Activated CD4-positive, alpha-beta T cell treated with anti-CD3 and anti-CD28 coated beads, Interleukin-2, amount 10 ng/mL, durations not matched to agents 24 days and 14 days (primary cell): ENCODE measurements at regions not wholly inside any gene's neighbourhood (a gene's known extent, or its start where the extent isn't known, plus 50 kb on each side); places are given as distances from the start of the nearest gene placed in this dataset.

Experiments
- DNase-seq: peaks from one replicate; pipeline ENCODE4 v3.0.0; 2022
- H3K27ac Mint-ChIP-seq: one replicate; pipeline ENCODE4 v1.8.0; 2022; ENCODE audit warnings: mild to moderate bottlenecking, mixed read lengths
- H3K27me3 Mint-ChIP-seq: one replicate; pipeline ENCODE4 v1.8.0; 2022; ENCODE audit warnings: mixed read lengths
- H3K36me3 Mint-ChIP-seq: one replicate; pipeline ENCODE4 v1.8.0; 2022; ENCODE audit warnings: low read depth, mild to moderate bottlenecking, mixed read lengths
- H3K4me1 Mint-ChIP-seq: one replicate; pipeline ENCODE4 v1.8.0; 2021; ENCODE audit warnings: mixed read lengths
- H3K4me3 Mint-ChIP-seq: one replicate; pipeline ENCODE4 v1.8.0; 2022; ENCODE audit warnings: mild to moderate bottlenecking, moderate library complexity, mixed read lengths
- H3K9me3 Mint-ChIP-seq: one replicate; pipeline ENCODE4 v1.8.0; 2021; ENCODE audit warnings: mixed read lengths
- intact Hi-C: fragments of 100-400 bp; cut with micrococcal nuclease; formaldehyde crosslinking; loops from one replicate; pipeline ENCODE4 v1.15.1; 2023

DNA sequence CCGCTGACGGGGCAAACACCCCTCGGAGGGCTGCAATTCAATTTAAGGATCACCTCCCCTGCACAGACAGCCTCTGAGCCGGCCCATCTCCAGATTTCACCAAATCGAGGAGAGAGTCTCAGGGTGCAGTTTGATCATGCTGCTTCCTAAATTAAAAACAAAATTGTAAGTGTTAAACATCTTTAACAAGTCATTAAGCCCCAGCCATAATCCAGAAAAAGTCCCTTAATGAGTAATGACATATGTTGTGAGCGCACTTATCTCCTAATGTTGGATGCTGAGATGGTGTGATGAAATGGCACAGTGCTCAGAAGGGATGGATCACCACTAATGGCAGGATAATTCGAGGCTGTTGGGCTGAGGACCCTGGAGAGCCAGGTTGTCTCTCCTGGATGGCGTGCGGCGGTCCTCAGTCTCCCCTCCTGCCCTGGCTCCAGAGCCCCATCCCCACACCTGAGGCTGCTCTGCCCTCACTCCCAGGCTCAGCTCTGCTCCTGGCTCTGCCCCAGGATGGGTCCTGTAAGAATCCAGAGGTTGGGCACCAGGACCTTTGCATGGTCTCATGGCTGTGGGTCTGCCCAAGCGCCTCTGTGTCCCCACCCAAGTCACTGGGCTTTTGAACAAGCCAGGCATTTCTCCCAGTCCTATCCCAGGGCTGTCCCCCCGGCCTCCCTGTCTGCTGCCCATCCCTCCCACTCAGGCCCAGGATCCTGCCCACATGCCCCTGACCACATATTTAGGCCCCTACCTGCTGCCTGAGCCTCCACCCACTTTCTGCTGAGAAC lies 224.4 kb upstream of the POU3F1 start:
- no peaks in the 10 kb centered on the region for H3K9me3 Mint-ChIP-seq
- no peaks in the 10 kb centered on the region for H3K4me1 Mint-ChIP-seq
- H3K4me3 Mint-ChIP-seq: no peak overlapping the region
- intact Hi-C loops: no loop called here
- H3K27me3 Mint-ChIP-seq: peaks cover 17% of the 10 kb centered on the region
- DNase-seq: no peak
- H3K36me3 Mint-ChIP-seq: no peaks in the 10 kb centered on the region
- H3K27ac Mint-ChIP-seq: no peak overlapping the region

DNA sequence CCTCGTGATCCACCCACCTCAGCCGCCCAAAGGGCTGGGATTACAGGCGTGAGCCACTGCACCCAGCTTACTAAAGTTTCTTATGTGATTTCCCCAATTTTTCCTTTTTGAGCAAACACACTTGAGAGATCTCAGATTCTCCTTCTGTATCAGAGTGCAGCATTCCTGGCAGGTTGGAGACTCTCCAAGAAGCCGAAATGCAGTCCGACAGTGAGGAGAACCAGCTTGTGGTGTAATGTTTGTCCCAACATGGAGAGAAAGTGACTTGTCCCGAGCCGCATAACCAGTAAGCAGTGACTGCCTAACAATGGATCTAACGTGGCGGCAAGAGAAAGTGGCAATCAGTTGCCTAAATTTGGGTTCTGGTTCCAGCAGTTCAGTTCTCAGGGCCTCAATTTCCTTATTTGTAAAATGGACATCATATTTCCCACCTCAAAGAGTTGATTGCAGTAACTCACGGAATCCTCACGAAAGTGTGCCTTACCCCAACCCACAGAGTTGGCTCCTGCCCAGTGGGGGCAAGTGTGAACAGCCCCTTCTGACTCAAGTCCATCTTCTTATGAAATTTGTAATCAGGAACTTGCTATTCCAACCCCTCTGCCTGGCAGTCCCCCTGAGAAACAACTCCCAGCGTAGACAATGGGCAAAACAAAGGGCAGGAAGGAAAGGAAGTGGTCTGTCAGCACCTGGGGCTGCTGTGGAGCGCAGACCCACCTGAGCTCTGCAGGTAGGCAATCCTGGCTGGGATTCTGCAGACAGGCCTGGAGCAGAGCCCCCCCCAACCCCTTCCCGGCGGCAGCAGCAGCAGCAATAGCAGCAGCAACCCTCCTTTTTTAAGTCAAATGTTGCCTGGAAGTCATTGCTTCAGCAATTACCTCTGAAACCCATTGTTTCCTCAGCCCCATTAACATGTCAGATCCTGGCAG lies 223.6 kb upstream of the POU3F1 start:
- H3K9me3 Mint-ChIP-seq: no peaks in the 10 kb centered on the region
- peaks cover 17% of the 10 kb centered on the region for H3K27me3 Mint-ChIP-seq
- no peak overlapping the region for H3K4me3 Mint-ChIP-seq
- no peak for DNase-seq
- intact Hi-C loops: no loop called here
- H3K36me3 Mint-ChIP-seq: no peaks in the 10 kb centered on the region
- no peak overlapping the region for H3K27ac Mint-ChIP-seq
- no peaks in the 10 kb centered on the region for H3K4me1 Mint-ChIP-seq

DNA sequence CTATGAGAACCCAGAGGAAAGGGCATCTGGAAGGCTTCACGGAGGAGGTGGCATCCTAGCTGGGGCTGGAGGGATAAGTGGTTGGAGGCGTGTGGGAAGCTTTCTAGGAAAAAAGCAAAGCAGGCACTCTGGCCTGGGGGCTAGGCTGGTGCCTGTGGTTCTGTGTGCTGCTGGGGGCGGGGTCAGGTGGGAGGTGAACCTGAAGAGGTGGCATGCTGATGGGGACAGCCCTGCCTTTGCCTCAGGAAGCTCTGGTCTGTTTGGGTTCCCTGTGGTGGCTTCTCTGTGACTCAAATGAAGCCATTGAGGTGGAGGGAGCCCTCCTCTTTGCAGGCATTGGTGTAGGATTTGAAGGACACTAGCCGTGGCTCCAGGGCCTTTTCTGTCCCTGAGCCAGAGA lies 221.6 kb upstream of the POU3F1 start:
- Mint-ChIP-seq H3K4me3 (no peak overlapping the region), H3K9me3 (no peaks in the 10 kb centered on the region), H3K27me3 (peaks cover 15% of the 10 kb centered on the region), H3K36me3 (no peaks in the 10 kb centered on the region), H3K4me1 (no peaks in the 10 kb centered on the region), H3K27ac (no peak overlapping the region)
- intact Hi-C loops: no loop called here
- no peak for DNase-seq

DNA sequence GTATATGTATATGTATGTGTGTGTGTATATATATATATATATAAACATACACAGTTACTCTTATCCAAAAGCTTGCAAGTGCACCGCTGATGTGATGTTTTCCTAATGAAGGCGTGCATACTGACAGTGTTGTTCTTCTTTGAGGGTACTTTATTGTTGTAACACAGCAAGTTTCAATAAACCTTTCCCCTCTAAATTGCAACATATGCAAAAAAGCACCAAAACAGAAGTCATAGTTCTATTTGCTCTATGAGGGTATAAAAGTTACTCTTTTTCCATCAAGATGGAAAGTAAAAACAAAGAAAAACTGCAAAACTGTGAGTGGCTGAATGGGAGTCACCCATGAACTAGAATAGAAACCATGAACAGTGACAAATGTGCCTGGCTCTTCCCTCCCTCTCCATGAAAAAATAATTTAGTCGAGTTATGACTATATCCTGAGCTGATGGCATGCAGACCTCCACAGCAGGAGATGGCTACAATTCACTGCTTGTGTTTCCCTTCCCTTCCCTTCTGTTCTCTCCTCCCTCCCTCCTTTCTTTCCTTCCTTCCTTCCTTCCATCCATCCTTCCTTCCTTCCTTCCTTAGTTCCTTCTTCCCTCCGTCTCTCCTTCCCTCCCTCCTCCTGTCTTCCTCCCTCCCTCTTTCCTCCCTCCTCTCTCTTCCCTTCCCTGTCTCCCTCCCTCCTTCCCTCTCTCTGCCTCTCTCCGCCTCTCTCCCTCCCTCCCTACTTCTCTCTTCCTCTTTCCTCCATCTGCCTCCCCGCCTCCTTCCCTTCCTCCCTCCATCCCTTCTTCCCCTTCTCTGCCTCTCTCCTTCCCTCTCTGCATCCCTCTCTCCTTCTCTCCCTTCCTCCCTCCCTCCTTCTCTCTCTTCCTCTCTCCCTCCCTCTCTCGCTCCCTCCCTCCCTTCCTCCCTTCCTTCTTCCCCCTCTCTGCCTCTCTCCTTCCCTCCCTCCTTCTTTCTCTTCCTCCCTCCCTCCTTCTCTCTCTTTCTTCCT lies 220.7 kb upstream of the POU3F1 start:
- Mint-ChIP-seq H3K9me3 (no peaks in the 10 kb centered on the region), H3K4me1 (no peaks in the 10 kb centered on the region), H3K27me3 (peaks cover 15% of the 10 kb centered on the region), H3K4me3 (no peak overlapping the region), H3K27ac (no peak overlapping the region), H3K36me3 (no peaks in the 10 kb centered on the region)
- intact Hi-C loops: no loop called here
- no peak for DNase-seq

DNA sequence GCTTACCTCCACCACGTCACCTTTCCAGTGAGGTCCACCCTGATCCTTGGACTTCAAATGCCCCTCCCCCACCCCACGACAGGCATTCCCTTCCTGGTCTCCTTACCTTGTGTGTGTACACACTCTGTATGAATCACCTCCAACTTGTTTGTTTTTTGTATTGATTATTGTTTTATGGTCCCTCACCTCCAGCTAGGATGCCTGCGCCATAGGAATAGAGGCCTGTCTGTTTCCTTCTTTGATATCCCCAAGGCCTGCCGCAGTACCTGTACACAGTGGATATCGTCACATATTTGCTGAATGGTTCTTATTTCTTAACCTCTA lies 219.6 kb upstream of the POU3F1 start:
- no peak overlapping the region for H3K4me3 Mint-ChIP-seq
- intact Hi-C loops: no loop called here

DNA sequence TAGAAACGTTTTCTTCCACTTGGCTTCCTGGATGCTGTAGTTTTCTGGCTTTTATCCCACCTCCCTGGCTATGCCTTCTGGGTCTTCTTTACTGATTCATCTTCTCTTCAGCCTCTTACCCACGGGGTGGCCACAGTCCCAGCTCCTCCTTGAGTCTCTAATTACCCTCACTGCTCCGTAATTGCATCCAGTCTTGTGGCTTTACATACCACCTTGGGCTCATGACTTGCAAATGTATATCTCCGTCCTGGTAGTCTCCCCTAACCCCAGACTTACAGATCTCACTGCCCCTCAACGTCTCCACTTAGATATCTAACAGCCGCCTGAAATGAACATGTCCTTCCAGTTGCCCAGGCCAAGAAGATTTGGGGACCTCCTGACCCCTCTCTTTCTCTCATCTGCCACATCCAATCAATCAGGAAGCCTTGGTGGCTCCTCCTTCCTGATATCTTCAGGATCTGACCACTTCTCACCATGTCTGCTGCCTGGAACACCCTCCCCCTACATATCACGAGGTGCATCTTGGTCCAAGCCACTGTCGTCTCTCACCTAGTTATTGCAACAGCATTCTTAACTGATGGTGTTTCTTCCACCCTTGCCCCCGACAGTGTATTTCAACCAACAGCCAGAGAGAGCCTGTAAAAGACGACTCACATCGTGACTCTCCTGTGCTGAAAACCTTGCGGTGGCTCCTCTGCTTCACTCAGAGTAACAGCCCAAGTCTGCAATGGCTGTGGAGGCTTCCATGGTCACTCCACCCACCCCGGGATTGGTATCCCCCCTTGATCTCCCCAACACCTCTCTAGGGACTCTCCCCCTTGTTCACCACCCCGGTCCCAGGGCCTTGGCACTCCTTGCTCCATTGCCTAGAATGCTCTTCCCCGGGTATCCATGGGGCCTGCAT lies 219.0 kb upstream of the POU3F1 start:
- Mint-ChIP-seq H3K9me3 (no peaks in the 10 kb centered on the region), H3K27me3 (peaks cover 11% of the 10 kb centered on the region), H3K4me3 (no peak overlapping the region), H3K27ac (no peak overlapping the region), H3K36me3 (no peaks in the 10 kb centered on the region), H3K4me1 (no peaks in the 10 kb centered on the region)
- DNase-seq: no peak
- intact Hi-C loops: no loop called here

More for the DNA sequence above, 219.6 kb upstream of the POU3F1 start:
- Mint-ChIP-seq H3K4me1 (no peaks in the 10 kb centered on the region), H3K27ac (no peak overlapping the region), H3K9me3 (no peaks in the 10 kb centered on the region), H3K36me3 (no peaks in the 10 kb centered on the region), H3K27me3 (peaks cover 13% of the 10 kb centered on the region)
- no peak for DNase-seq

DNA sequence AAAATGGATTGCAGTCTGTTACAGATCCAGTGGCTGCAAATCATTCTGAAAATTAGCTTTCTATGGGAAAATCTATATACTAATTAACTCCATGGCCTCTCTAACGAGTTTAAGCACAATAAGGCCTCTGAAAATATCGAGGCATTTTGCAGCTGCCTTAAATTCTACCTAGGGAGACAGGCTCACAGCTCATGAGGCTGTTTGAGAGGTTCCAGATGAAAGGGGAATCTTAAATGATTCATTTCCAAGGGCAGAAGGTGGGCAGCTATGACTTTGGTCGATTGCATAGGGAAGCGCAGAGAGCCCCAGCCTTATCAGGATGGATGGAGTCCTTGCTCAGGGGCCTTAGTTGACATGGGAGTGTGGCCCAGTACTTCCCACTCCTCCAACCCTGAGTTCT lies 216.8 kb upstream of the POU3F1 start:
- no peaks in the 10 kb centered on the region for H3K4me1 Mint-ChIP-seq
- intact Hi-C loops: no loop called here
- no peaks in the 10 kb centered on the region for H3K9me3 Mint-ChIP-seq
- no peak for DNase-seq
- no peak overlapping the region for H3K27ac Mint-ChIP-seq
- no peaks in the 10 kb centered on the region for H3K36me3 Mint-ChIP-seq
- H3K4me3 Mint-ChIP-seq: no peak overlapping the region
- H3K27me3 Mint-ChIP-seq: peaks cover 13% of the 10 kb centered on the region

DNA sequence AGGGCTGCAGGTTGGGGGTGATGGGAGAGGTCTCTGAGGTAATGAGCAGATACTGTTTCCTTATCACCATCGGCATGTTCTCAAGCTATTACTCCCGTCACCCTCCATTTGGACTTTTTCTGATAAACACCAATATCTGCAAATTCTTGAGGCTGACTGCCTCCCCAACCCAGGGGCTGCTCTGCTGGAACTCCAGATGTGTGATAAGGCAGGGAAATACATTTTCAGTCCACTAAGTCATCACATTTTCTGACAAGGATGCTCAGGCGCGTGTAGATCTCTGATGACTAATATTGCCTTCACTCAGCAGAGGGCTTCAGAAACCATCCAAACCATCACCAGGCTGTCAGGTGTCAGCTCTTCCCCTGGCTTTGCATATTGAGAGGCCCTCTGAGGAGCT lies 215.0 kb upstream of the POU3F1 start:
- Mint-ChIP-seq H3K4me1 (no peaks in the 10 kb centered on the region), H3K4me3 (no peak overlapping the region), H3K9me3 (no peaks in the 10 kb centered on the region), H3K36me3 (no peaks in the 10 kb centered on the region), H3K27ac (no peak overlapping the region), H3K27me3 (peaks cover 9% of the 10 kb centered on the region)
- DNase-seq: no peak
- intact Hi-C loops: no loop called here

DNA sequence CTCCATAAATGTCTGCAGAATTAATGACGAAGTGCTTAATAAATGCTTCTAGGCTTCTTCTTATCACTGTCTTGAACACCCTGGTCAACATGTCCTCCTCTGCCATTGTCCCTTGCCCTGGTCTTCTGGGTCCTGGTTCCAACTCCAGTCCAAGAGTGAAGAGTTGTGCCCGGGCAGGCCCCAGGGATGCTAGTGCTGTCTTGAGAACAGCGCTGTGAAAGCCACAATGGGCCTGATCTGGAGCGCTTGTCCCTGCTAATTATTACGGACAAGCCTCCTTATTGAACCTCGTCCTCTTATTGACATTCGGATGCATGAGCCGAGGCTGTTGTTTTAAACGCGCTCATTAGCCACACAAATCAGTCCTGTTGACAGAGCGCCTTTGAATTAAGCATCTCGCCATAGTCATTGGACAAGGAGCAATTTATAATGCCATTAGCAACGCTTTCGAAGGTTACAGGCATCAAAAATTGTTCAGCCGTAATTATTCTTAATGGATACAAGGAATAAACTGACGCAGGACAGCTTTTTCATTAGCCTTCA lies 211.6 kb upstream of the POU3F1 start:
- intact Hi-C loops: no loop called here
- Mint-ChIP-seq H3K27ac (no peak overlapping the region), H3K4me1 (peaks cover 3% of the 10 kb centered on the region), H3K4me3 (no peak overlapping the region), H3K36me3 (no peaks in the 10 kb centered on the region), H3K27me3 (peaks cover 9% of the 10 kb centered on the region), H3K9me3 (no peaks in the 10 kb centered on the region)
- no peak for DNase-seq

DNA sequence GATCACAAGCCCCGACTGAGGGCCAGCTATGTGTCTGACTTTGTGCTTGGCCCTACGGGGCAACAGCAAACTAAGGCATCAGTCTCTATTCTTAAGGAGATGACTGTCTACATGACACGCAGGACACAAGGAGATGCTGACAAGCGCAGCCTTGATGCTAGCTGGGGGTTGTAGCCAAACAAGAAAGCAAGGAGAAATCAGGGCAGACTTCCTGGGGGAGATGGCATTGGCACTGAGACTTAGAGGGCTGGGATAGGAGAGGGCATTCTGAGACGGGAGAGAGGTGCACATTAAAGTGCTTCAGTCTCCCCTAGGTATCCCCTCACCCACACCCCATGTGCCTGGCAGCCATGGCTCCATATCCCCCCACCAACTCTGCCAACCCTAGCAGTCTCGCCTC lies 210.8 kb upstream of the POU3F1 start:
- Mint-ChIP-seq H3K9me3 (no peaks in the 10 kb centered on the region), H3K27ac (no peak overlapping the region), H3K4me1 (peaks cover 3% of the 10 kb centered on the region), H3K27me3 (peaks cover 9% of the 10 kb centered on the region), H3K4me3 (no peak overlapping the region), H3K36me3 (no peaks in the 10 kb centered on the region)
- intact Hi-C loops: no loop called here
- no peak for DNase-seq

DNA sequence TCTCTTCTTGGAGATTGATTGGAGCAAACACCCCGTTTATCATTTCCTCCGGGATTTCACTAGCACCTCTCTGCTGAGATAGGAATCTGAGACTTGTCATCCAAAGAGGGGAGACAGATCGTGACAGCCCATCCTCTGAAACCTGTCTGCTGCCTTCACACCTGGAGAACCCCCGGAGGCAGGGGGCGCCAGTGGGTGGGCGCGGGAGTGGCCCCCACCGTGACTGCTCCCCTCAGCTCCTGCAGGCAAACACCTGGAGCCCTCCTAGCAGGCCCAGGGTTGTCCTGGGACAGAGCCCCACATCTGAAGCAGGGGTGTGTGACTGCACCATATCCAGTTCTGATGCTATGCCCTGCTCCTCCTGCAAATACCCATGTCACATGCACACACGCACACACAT lies 209.5 kb upstream of the POU3F1 start:
- H3K36me3 Mint-ChIP-seq: no peaks in the 10 kb centered on the region
- no peak overlapping the region for H3K27ac Mint-ChIP-seq

DNA sequence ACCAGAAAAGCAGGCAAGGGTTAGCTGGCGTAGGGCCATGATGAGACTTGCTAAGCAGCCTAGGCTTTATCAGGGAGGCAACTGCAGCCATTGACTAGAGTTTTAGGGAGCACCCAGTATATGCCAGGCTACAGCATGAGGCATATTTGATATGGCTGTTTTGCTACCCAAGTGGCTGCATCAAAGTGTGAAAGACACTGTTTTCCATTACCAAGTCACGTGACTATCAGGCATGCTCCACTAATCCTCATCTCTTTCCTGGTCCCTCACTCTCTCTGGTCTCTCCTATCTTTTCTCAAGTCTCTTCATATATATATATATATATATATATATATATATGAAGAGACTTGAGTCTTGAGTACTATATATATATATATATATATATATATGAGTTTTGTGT lies 206.7 kb upstream of the POU3F1 start:
- no peak overlapping the region for H3K27ac Mint-ChIP-seq
- H3K36me3 Mint-ChIP-seq: no peaks in the 10 kb centered on the region
- no peaks in the 10 kb centered on the region for H3K9me3 Mint-ChIP-seq
- no peak for DNase-seq
- H3K4me3 Mint-ChIP-seq: no peak overlapping the region
- H3K4me1 Mint-ChIP-seq: peaks cover 3% of the 10 kb centered on the region
- intact Hi-C loops: no loop called here
- peaks cover 5% of the 10 kb centered on the region for H3K27me3 Mint-ChIP-seq

More for the DNA sequence above, 209.5 kb upstream of the POU3F1 start:
- no peak for DNase-seq
- Mint-ChIP-seq H3K9me3 (no peaks in the 10 kb centered on the region), H3K27me3 (peaks cover 6% of the 10 kb centered on the region), H3K4me3 (no peak overlapping the region), H3K4me1 (peaks cover 3% of the 10 kb centered on the region)
- intact Hi-C loops: no loop called here

DNA sequence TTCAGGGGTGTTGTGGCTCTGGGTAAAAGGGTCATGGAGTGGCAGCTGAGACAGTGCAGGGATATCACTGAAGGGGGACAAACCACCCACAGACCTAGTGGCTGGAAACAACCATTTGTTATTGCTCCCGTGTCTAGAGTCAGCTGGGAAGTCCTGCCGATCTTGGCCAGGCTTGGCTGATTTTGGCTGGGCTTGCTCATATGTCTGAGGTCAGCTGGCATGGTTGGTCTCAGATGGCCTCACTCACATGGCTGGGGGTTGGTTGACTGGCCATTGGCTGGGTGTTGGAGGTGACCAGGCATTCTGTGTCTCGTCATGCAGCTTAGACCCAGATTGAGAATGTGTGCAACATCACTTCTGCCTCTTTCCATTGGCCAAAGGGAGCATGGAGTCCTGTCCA lies 203.8 kb upstream of the POU3F1 start:
- DNase-seq: no peak
- no peaks in the 10 kb centered on the region for H3K9me3 Mint-ChIP-seq
- no peak overlapping the region for H3K4me3 Mint-ChIP-seq
- intact Hi-C loops: no loop called here
- H3K27ac Mint-ChIP-seq: no peak overlapping the region
- H3K36me3 Mint-ChIP-seq: no peaks in the 10 kb centered on the region
- peaks cover 3% of the 10 kb centered on the region for H3K4me1 Mint-ChIP-seq
- H3K27me3 Mint-ChIP-seq: peaks cover 5% of the 10 kb centered on the region
